ENCODE measurements at regions not wholly inside any gene's neighbourhood (a gene's known extent, or its start where the extent isn't known, plus 50 kb on each side); places are given as distances from the start of the nearest gene placed in this dataset.
"Not testable (repeated sequence)": the region's sequence is repeated elsewhere in the genome, so short reads cannot be mapped to it uniquely, and the experiment has no call there.

GRCh38 chr9:85453850-85454249 is 287.9 kb downstream of the AGTPBP1 start:
- H3K27me3 ChIP-seq (ENCODE audit: control insufficient read depth in 1 of 2, insufficient read depth in 2 of 2, low read length in 2 of 2) = no peaks in the 10 kb centered on the region
- no peak overlapping the region for H3K4me3 ChIP-seq (ENCODE audit: low read depth in 1 of 2, low read length in 2 of 2)
- H3K36me3 ChIP-seq (ENCODE audit: control insufficient read depth in 2 of 2, insufficient read depth in 2 of 2, low read length in 1 of 2) = no peaks in the 10 kb centered on the region
- no peaks in the 10 kb centered on the region for H3K4me1 ChIP-seq (ENCODE audit: control insufficient read depth in 2 of 2, insufficient read depth in 2 of 2, low read length in 1 of 2)
- H3K9me3 ChIP-seq (ENCODE audit: control insufficient read depth in 2 of 2, insufficient read depth in 1 of 2, low read depth in 1 of 2, low read length in 1 of 2) = no peaks in the 10 kb centered on the region
- H3K27ac ChIP-seq (ENCODE audit: low read depth in 2 of 2, low read length in 1 of 2) = no peak overlapping the region
- 72 to 76% methylated on average over 5 of the region's 5 CpGs for WGBS, 2 donors

- Histone ChIP-seq H3K4me3 (ENCODE audit: low read depth in 1 of 2, low read length in 2 of 2) (no peak overlapping the region), H3K36me3 (ENCODE audit: control insufficient read depth in 2 of 2, insufficient read depth in 2 of 2, low read length in 1 of 2) (no peaks in the 10 kb centered on the region), H3K27ac (ENCODE audit: low read depth in 2 of 2, low read length in 1 of 2) (no peak overlapping the region), H3K9me3 (ENCODE audit: control insufficient read depth in 2 of 2, insufficient read depth in 1 of 2, low read depth in 1 of 2, low read length in 1 of 2) (no peaks in the 10 kb centered on the region), H3K4me1 (ENCODE audit: control insufficient read depth in 2 of 2, insufficient read depth in 2 of 2, low read length in 1 of 2) (no peaks in the 10 kb centered on the region), H3K27me3 (ENCODE audit: control insufficient read depth in 1 of 2, insufficient read depth in 2 of 2, low read length in 2 of 2) (no peaks in the 10 kb centered on the region)
- 2 to 50% methylated on average over 1 of the region's 1 CpG for WGBS, 2 donors
These were observed 288.9 kb downstream of the AGTPBP1 start for GRCh38 chr9:85452841-85453240.

GRCh38 chr9:85451680-85452079 is 290.1 kb downstream of the AGTPBP1 start:
- Histone ChIP-seq H3K9me3 (ENCODE audit: control insufficient read depth in 2 of 2, insufficient read depth in 1 of 2, low read depth in 1 of 2, low read length in 1 of 2) (no peaks in the 10 kb centered on the region), H3K36me3 (ENCODE audit: control insufficient read depth in 2 of 2, insufficient read depth in 2 of 2, low read length in 1 of 2) (no peaks in the 10 kb centered on the region), H3K27me3 (ENCODE audit: control insufficient read depth in 1 of 2, insufficient read depth in 2 of 2, low read length in 2 of 2) (no peaks in the 10 kb centered on the region), H3K4me3 (ENCODE audit: low read depth in 1 of 2, low read length in 2 of 2) (no peak overlapping the region), H3K27ac (ENCODE audit: low read depth in 2 of 2, low read length in 1 of 2) (no peak overlapping the region), H3K4me1 (ENCODE audit: control insufficient read depth in 2 of 2, insufficient read depth in 2 of 2, low read length in 1 of 2) (no peaks in the 10 kb centered on the region)
- WGBS, 2 donors = 86 to 88% methylated on average over 3 of the region's 3 CpGs

- H3K36me3 ChIP-seq (ENCODE audit: control insufficient read depth in 2 of 2, insufficient read depth in 2 of 2, low read length in 1 of 2) = no peaks in the 10 kb centered on the region
- H3K9me3 ChIP-seq (ENCODE audit: control insufficient read depth in 2 of 2, insufficient read depth in 1 of 2, low read depth in 1 of 2, low read length in 1 of 2) = no peaks in the 10 kb centered on the region
- no peak overlapping the region for H3K27ac ChIP-seq (ENCODE audit: low read depth in 2 of 2, low read length in 1 of 2)
- H3K27me3 ChIP-seq (ENCODE audit: control insufficient read depth in 1 of 2, insufficient read depth in 2 of 2, low read length in 2 of 2) = no peaks in the 10 kb centered on the region
- no peak overlapping the region for H3K4me3 ChIP-seq (ENCODE audit: low read depth in 1 of 2, low read length in 2 of 2)
- H3K4me1 ChIP-seq (ENCODE audit: control insufficient read depth in 2 of 2, insufficient read depth in 2 of 2, low read length in 1 of 2) = no peaks in the 10 kb centered on the region
These were observed 295.9 kb downstream of the AGTPBP1 start for GRCh38 chr9:85445887-85446286.

- Histone ChIP-seq H3K9me3 (ENCODE audit: control insufficient read depth in 2 of 2, insufficient read depth in 1 of 2, low read depth in 1 of 2, low read length in 1 of 2) (no peaks in the 10 kb centered on the region), H3K4me3 (ENCODE audit: low read depth in 1 of 2, low read length in 2 of 2) (no peak overlapping the region), H3K36me3 (ENCODE audit: control insufficient read depth in 2 of 2, insufficient read depth in 2 of 2, low read length in 1 of 2) (no peaks in the 10 kb centered on the region), H3K4me1 (ENCODE audit: control insufficient read depth in 2 of 2, insufficient read depth in 2 of 2, low read length in 1 of 2) (no peaks in the 10 kb centered on the region), H3K27me3 (ENCODE audit: control insufficient read depth in 1 of 2, insufficient read depth in 2 of 2, low read length in 2 of 2) (peaks cover 0 to 5% of the 10 kb centered on the region in 2 donors), H3K27ac (ENCODE audit: low read depth in 2 of 2, low read length in 1 of 2) (no peak overlapping the region)
- WGBS, 2 donors = 51 to 62% methylated on average over 5 of the region's 5 CpGs
These were observed 297.5 kb downstream of the AGTPBP1 start for GRCh38 chr9:85444243-85444642.

GRCh38 chr9:85443190-85443598 is 298.6 kb downstream of the AGTPBP1 start:
- Histone ChIP-seq H3K27ac (ENCODE audit: low read depth in 2 of 2, low read length in 1 of 2) (no peak overlapping the region), H3K9me3 (ENCODE audit: control insufficient read depth in 2 of 2, insufficient read depth in 1 of 2, low read depth in 1 of 2, low read length in 1 of 2) (no peaks in the 10 kb centered on the region)
- WGBS, 2 donors = 79 to 80% methylated on average over 7 of the region's 7 CpGs

GRCh38 chr9:85439791-85440190 is 302.0 kb downstream of the AGTPBP1 start:
- H3K4me1 ChIP-seq (ENCODE audit: control insufficient read depth in 2 of 2, insufficient read depth in 2 of 2, low read length in 1 of 2) = no peaks in the 10 kb centered on the region
- H3K36me3 ChIP-seq (ENCODE audit: control insufficient read depth in 2 of 2, insufficient read depth in 2 of 2, low read length in 1 of 2) = no peaks in the 10 kb centered on the region
- peaks cover 0 to 5% of the 10 kb centered on the region in 2 donors for H3K27me3 ChIP-seq (ENCODE audit: control insufficient read depth in 1 of 2, insufficient read depth in 2 of 2, low read length in 2 of 2)
- no peak overlapping the region for H3K27ac ChIP-seq (ENCODE audit: low read depth in 2 of 2, low read length in 1 of 2)
- 69 to 71% methylated on average over 7 of the region's 7 CpGs for WGBS, 2 donors
- H3K4me3 ChIP-seq (ENCODE audit: low read depth in 1 of 2, low read length in 2 of 2) = no peak overlapping the region
- H3K9me3 ChIP-seq (ENCODE audit: control insufficient read depth in 2 of 2, insufficient read depth in 1 of 2, low read depth in 1 of 2, low read length in 1 of 2) = no peaks in the 10 kb centered on the region

More at GRCh38 chr9:85443190-85443598, 298.6 kb downstream of the AGTPBP1 start:
- Histone ChIP-seq H3K36me3 (ENCODE audit: control insufficient read depth in 2 of 2, insufficient read depth in 2 of 2, low read length in 1 of 2) (no peaks in the 10 kb centered on the region), H3K27me3 (ENCODE audit: control insufficient read depth in 1 of 2, insufficient read depth in 2 of 2, low read length in 2 of 2) (peaks cover 0 to 5% of the 10 kb centered on the region in 2 donors), H3K4me3 (ENCODE audit: low read depth in 1 of 2, low read length in 2 of 2) (no peak overlapping the region), H3K4me1 (ENCODE audit: control insufficient read depth in 2 of 2, insufficient read depth in 2 of 2, low read length in 1 of 2) (no peaks in the 10 kb centered on the region)

GRCh38 chr9:85433956-85434355 is 307.8 kb downstream of the AGTPBP1 start:
- H3K27ac ChIP-seq (ENCODE audit: low read depth in 2 of 2, low read length in 1 of 2); H3K27me3 ChIP-seq (ENCODE audit: control insufficient read depth in 1 of 2, insufficient read depth in 2 of 2, low read length in 2 of 2); H3K36me3 ChIP-seq (ENCODE audit: control insufficient read depth in 2 of 2, insufficient read depth in 2 of 2, low read length in 1 of 2); H3K4me1 ChIP-seq (ENCODE audit: control insufficient read depth in 2 of 2, insufficient read depth in 2 of 2, low read length in 1 of 2); H3K9me3 ChIP-seq (ENCODE audit: control insufficient read depth in 2 of 2, insufficient read depth in 1 of 2, low read depth in 1 of 2, low read length in 1 of 2); H3K4me3 ChIP-seq (ENCODE audit: low read depth in 1 of 2, low read length in 2 of 2): not testable (repeated sequence)
- WGBS, 2 donors = 91 to 93% methylated on average over 2 of the region's 2 CpGs

GRCh38 chr9:85433551-85433950 is 308.2 kb downstream of the AGTPBP1 start:
- not testable (repeated sequence) for H3K4me1 ChIP-seq (ENCODE audit: control insufficient read depth in 2 of 2, insufficient read depth in 2 of 2, low read length in 1 of 2); H3K9me3 ChIP-seq (ENCODE audit: control insufficient read depth in 2 of 2, insufficient read depth in 1 of 2, low read depth in 1 of 2, low read length in 1 of 2); H3K4me3 ChIP-seq (ENCODE audit: low read depth in 1 of 2, low read length in 2 of 2); H3K36me3 ChIP-seq (ENCODE audit: control insufficient read depth in 2 of 2, insufficient read depth in 2 of 2, low read length in 1 of 2); H3K27ac ChIP-seq (ENCODE audit: low read depth in 2 of 2, low read length in 1 of 2); H3K27me3 ChIP-seq (ENCODE audit: control insufficient read depth in 1 of 2, insufficient read depth in 2 of 2, low read length in 2 of 2)
- WGBS, 2 donors = 70 to 74% methylated on average over 3 of the region's 3 CpGs

GRCh38 chr9:85433046-85433445 is 308.7 kb downstream of the AGTPBP1 start:
- Histone ChIP-seq H3K36me3 (ENCODE audit: control insufficient read depth in 2 of 2, insufficient read depth in 2 of 2, low read length in 1 of 2) (no peaks in the 10 kb centered on the region), H3K27ac (ENCODE audit: low read depth in 2 of 2, low read length in 1 of 2) (no peak overlapping the region), H3K27me3 (ENCODE audit: control insufficient read depth in 1 of 2, insufficient read depth in 2 of 2, low read length in 2 of 2) (peaks cover 0 to 7% of the 10 kb centered on the region in 2 donors), H3K4me1 (ENCODE audit: control insufficient read depth in 2 of 2, insufficient read depth in 2 of 2, low read length in 1 of 2) (peaks cover 0 to 3% of the 10 kb centered on the region in 2 donors), H3K4me3 (ENCODE audit: low read depth in 1 of 2, low read length in 2 of 2) (no peak overlapping the region), H3K9me3 (ENCODE audit: control insufficient read depth in 2 of 2, insufficient read depth in 1 of 2, low read depth in 1 of 2, low read length in 1 of 2) (no peaks in the 10 kb centered on the region)
- WGBS, 2 donors = 51 to 72% methylated on average over 8 of the region's 8 CpGs
